ENCODE measurements at regions not wholly inside any gene's neighbourhood (a gene's known extent, or its start where the extent isn't known, plus 50 kb on each side); places are given as distances from the start of the nearest gene placed in this dataset.
"Not testable (repeated sequence)": the region's sequence is repeated elsewhere in the genome, so short reads cannot be mapped to it uniquely, and the experiment has no call there.

GRCh38 chr18:67776929-67777328, 260.4 kb upstream of the DSEL start:
- FAIRE-seq (no peak), DNase-seq (peak in 1 of 5 donors; percentile 4)
- intact Hi-C loops (cut with DNase I), result no loop called here
- no peak for TF ChIP-seq CTCF (IDR thresholded peaks at IDR 0.05; ENCODE audit: borderline replicate concordance, extremely low read depth, insufficient read depth)
- Histone ChIP-seq H3K4me3 (ENCODE audit: low read length in 3 of 3) (no peak overlapping the region), H3K9ac (ENCODE audit: low read length in 3 of 3) (no peak overlapping the region), H3K4me1 (ENCODE audit: control insufficient read depth in 2 of 3, insufficient read depth in 2 of 3, low read depth in 1 of 3, low read length in 3 of 3) (no peaks in the 10 kb centered on the region), H3K27me3 (ENCODE audit: control insufficient read depth, insufficient read depth, low read length) (no peaks in the 10 kb centered on the region), H3K36me3 (ENCODE audit: control insufficient read depth in 2 of 3, insufficient read depth in 3 of 3, low read length in 3 of 3) (no peaks in the 10 kb centered on the region), H3K27ac (ENCODE audit: low read depth in 2 of 2, low read length in 2 of 2) (no peak overlapping the region), H3K9me3 (ENCODE audit: control insufficient read depth in 2 of 3, insufficient read depth in 1 of 3, low read length in 3 of 3) (no peaks in the 10 kb centered on the region)

GRCh38 chr18:67771271-67771670, 254.8 kb upstream of the DSEL start:
- H3K9ac ChIP-seq (ENCODE audit: low read length in 3 of 3), result no peak overlapping the region
- FAIRE-seq, result no peak
- H3K27ac ChIP-seq (ENCODE audit: low read depth in 2 of 2, low read length in 2 of 2), result no peak overlapping the region
- no peaks in the 10 kb centered on the region for H3K36me3 ChIP-seq (ENCODE audit: control insufficient read depth in 2 of 3, insufficient read depth in 3 of 3, low read length in 3 of 3)
- TF ChIP-seq CTCF (IDR thresholded peaks at IDR 0.05; ENCODE audit: borderline replicate concordance, extremely low read depth, insufficient read depth), result no peak
- no peaks in the 10 kb centered on the region for H3K9me3 ChIP-seq (ENCODE audit: control insufficient read depth in 2 of 3, insufficient read depth in 1 of 3, low read length in 3 of 3)
- intact Hi-C loops (cut with DNase I), result no loop called here
- no peak overlapping the region for H3K4me3 ChIP-seq (ENCODE audit: low read length in 3 of 3)
- no peaks in the 10 kb centered on the region for H3K27me3 ChIP-seq (ENCODE audit: control insufficient read depth, insufficient read depth, low read length)
- no peak for DNase-seq
- H3K4me1 ChIP-seq (ENCODE audit: control insufficient read depth in 2 of 3, insufficient read depth in 2 of 3, low read depth in 1 of 3, low read length in 3 of 3), result no peaks in the 10 kb centered on the region

- H3K27ac ChIP-seq (ENCODE audit: low read depth in 2 of 2, low read length in 2 of 2), result no peak overlapping the region
- H3K27me3 ChIP-seq (ENCODE audit: control insufficient read depth, insufficient read depth, low read length), result no peaks in the 10 kb centered on the region
- H3K36me3 ChIP-seq (ENCODE audit: control insufficient read depth in 2 of 3, insufficient read depth in 3 of 3, low read length in 3 of 3), result no peaks in the 10 kb centered on the region
- no peak for FAIRE-seq
- no peaks in the 10 kb centered on the region for H3K4me1 ChIP-seq (ENCODE audit: control insufficient read depth in 2 of 3, insufficient read depth in 2 of 3, low read depth in 1 of 3, low read length in 3 of 3)
- no peak for TF ChIP-seq CTCF (IDR thresholded peaks at IDR 0.05; ENCODE audit: borderline replicate concordance, extremely low read depth, insufficient read depth)
- H3K9ac ChIP-seq (ENCODE audit: low read length in 3 of 3), result no peak overlapping the region
- H3K4me3 ChIP-seq (ENCODE audit: low read length in 3 of 3), result no peak overlapping the region
- no peaks in the 10 kb centered on the region for H3K9me3 ChIP-seq (ENCODE audit: control insufficient read depth in 2 of 3, insufficient read depth in 1 of 3, low read length in 3 of 3)
- DNase-seq, result no peak
- intact Hi-C loops (cut with DNase I), result no loop called here
These were observed 254.0 kb upstream of the DSEL start for GRCh38 chr18:67770520-67770919.

GRCh38 chr18:67766930-67767329, 250.4 kb upstream of the DSEL start:
- Histone ChIP-seq H3K27me3 (ENCODE audit: control insufficient read depth, insufficient read depth, low read length) (no peaks in the 10 kb centered on the region), H3K9ac (ENCODE audit: low read length in 3 of 3) (no peak overlapping the region), H3K4me1 (ENCODE audit: control insufficient read depth in 2 of 3, insufficient read depth in 2 of 3, low read depth in 1 of 3, low read length in 3 of 3) (no peaks in the 10 kb centered on the region), H3K9me3 (ENCODE audit: control insufficient read depth in 2 of 3, insufficient read depth in 1 of 3, low read length in 3 of 3) (no peaks in the 10 kb centered on the region), H3K27ac (ENCODE audit: low read depth in 2 of 2, low read length in 2 of 2) (no peak overlapping the region), H3K36me3 (ENCODE audit: control insufficient read depth in 2 of 3, insufficient read depth in 3 of 3, low read length in 3 of 3) (no peaks in the 10 kb centered on the region), H3K4me3 (ENCODE audit: low read length in 3 of 3) (no peak overlapping the region)
- FAIRE-seq, result no peak
- no peak for DNase-seq
- no peak for TF ChIP-seq CTCF (IDR thresholded peaks at IDR 0.05; ENCODE audit: borderline replicate concordance, extremely low read depth, insufficient read depth)
- intact Hi-C loops (cut with DNase I), result no loop called here

GRCh38 chr18:67752211-67752610, 235.7 kb upstream of the DSEL start:
- H3K36me3 ChIP-seq (ENCODE audit: control insufficient read depth in 2 of 3, insufficient read depth in 3 of 3, low read length in 3 of 3); H3K27me3 ChIP-seq (ENCODE audit: control insufficient read depth, insufficient read depth, low read length); H3K9ac ChIP-seq (ENCODE audit: low read length in 3 of 3); intact Hi-C loops (cut with DNase I); DNase-seq; H3K4me3 ChIP-seq (ENCODE audit: low read length in 3 of 3); H3K27ac ChIP-seq (ENCODE audit: low read depth in 2 of 2, low read length in 2 of 2); H3K9me3 ChIP-seq (ENCODE audit: control insufficient read depth in 2 of 3, insufficient read depth in 1 of 3, low read length in 3 of 3); FAIRE-seq; H3K4me1 ChIP-seq (ENCODE audit: control insufficient read depth in 2 of 3, insufficient read depth in 2 of 3, low read depth in 1 of 3, low read length in 3 of 3): not testable (repeated sequence)
